Coronary artery (tissue), 2 donors: ENCODE measurements at regions not wholly inside any gene's neighbourhood (a gene's known extent, or its start where the extent isn't known, plus 50 kb on each side); places are given as distances from the start of the nearest gene placed in this dataset.
A peak's percentile ranks its signal among the peaks of the same experiment; 100 is the strongest.
"Not testable (repeated sequence)": the region's sequence is repeated elsewhere in the genome, so short reads cannot be mapped to it uniquely, and the experiment has no call there.

Experiments used
- DNase-seq: peaks from one replicate; pipeline ENCODE4 v3.0.0-alpha.2; 2017; ENCODE audit warnings: low spot score
- H3K27ac ChIP-seq, 2 donors: fragments of 200-600 bp; sonication (generic); one replicate each; pipeline ENCODE4 v1.5.1; 2016 to 2019
- H3K4me3 ChIP-seq: fragments of 200-600 bp; sonication (generic); 2 replicates; pipeline ENCODE4 v1.5.1; 2016; ENCODE audit warnings: mild to moderate bottlenecking, moderate library complexity
- TF ChIP-seq, protein P1 (sequence below): fragments of 200-600 bp; sonication (generic); IDR thresholded peaks from one replicate; pipeline ENCODE4 v1.5.1; 2019; ENCODE audit warnings: antibody characterized with exemption

DNA sequence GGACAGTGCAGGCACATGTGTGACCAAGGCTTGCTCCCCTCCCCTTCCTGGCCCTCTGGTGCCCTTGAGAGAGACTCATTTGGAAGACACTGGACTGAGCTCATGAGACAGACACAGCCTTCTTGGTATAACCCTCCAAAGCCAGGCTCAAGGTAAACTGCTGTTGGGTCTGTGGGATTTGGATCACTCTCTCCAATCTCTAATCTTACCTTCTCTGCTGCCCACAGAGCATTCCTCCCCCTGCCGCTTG lies 105.0 kb upstream of the MAMLD1 start:
- TF ChIP-seq, protein P1, sequence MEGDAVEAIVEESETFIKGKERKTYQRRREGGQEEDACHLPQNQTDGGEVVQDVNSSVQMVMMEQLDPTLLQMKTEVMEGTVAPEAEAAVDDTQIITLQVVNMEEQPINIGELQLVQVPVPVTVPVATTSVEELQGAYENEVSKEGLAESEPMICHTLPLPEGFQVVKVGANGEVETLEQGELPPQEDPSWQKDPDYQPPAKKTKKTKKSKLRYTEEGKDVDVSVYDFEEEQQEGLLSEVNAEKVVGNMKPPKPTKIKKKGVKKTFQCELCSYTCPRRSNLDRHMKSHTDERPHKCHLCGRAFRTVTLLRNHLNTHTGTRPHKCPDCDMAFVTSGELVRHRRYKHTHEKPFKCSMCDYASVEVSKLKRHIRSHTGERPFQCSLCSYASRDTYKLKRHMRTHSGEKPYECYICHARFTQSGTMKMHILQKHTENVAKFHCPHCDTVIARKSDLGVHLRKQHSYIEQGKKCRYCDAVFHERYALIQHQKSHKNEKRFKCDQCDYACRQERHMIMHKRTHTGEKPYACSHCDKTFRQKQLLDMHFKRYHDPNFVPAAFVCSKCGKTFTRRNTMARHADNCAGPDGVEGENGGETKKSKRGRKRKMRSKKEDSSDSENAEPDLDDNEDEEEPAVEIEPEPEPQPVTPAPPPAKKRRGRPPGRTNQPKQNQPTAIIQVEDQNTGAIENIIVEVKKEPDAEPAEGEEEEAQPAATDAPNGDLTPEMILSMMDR, result no peak
- Histone ChIP-seq H3K4me3 (no peak overlapping the region), H3K27ac (no peak overlapping the region)
- peak; percentile 43 for DNase-seq

DNA sequence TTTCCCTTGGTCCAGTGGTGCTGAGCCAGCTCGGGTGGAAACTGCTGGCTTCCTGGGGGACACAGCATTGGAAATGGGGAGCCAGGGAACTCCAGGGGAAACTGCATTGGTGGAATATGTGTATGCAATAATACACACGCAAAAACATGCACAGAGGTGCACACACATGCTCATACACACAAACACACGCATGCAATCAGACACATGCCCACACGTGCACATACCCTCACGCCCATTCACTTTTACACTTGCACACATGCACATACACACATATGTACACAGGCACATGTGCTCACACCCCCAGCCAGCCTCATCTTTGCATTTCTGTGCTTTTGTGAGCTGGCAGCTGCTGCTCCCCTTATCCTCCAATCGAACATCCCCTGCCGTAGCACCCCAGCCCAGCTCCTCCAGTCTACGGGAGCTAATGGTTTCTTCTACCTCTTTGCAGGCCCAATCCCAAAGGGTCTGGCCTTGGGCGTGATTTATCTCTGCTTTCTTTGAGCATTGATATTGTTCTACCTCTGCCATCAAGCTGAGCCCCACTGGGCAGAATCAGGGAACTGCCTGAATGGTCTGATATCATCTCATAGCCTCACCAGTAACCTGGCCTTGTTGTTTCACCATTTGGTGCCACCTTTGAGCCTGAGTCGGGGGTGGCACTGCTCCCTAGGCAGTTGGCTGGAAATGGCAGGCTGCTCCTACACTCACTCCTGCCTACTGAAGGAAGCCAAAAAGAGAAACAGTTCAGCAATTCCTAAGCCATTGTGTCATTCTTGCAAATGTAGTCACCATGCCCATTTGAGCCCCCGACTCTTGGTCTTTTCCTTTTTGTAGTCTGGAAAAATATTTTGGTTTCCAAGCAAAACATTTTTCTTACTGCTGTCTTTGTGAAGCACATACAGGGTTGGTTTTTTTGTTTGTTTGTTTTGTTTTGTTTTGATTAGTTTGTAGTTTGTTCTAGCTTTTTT lies 104.4 kb upstream of the MAMLD1 start:
- Histone ChIP-seq H3K4me3 (no peak overlapping the region), H3K27ac (no peak overlapping the region)
- peak; percentile 41 for DNase-seq
- TF ChIP-seq, protein P1, result no peak

DNA sequence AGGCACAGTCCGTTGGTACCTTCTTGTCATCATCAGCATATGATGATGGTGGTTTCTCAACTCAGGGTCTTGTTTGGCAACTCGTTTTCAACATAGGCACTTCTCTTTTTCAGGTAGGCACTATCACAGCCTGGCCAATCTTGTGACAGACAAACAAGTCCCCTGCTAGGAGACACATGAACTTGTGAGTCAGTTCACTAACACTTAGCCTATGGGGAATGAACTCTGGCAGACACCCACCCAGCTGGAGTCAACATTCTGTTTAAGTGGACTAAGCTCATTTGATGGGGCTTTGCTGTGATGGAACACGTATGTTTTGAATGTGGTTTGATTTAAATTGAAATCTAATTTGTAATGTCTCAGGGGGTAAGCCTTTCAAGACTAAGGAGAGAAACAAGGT lies 100.7 kb upstream of the MAMLD1 start:
- no peak overlapping the region for H3K4me3 ChIP-seq
- no peak overlapping the region for H3K27ac ChIP-seq
- TF ChIP-seq, protein P1, result no peak
- DNase-seq, result peak; percentile 26

DNA sequence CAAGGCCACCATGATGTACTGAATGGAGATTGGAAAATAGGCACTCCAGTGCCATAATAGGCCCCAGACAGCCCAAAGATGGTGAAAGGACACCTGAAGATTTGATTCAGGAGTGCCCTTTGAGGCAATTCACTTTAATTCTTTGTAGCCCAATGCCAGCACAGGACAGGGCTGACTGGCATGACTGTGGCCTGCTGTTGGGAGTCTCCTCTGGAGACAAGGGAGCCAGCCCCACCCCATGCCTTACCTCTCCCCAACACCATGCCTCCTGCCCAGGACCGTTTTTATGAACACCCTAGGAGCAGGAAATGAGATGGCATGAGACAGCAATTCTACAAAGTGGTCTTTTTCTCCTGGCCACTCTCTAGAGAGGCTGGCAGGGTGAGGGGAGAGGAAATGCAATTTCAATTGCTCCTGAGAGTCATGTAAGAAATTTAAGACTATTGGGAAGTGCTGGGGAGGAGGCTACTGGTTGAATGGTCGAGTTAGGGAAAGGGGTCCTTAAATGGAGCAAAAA lies 94.2 kb upstream of the MAMLD1 start:
- peak; percentile 26 for DNase-seq
- Histone ChIP-seq H3K4me3 (no peak overlapping the region), H3K27ac (no peak overlapping the region)
- TF ChIP-seq, protein P1, result no peak

DNA sequence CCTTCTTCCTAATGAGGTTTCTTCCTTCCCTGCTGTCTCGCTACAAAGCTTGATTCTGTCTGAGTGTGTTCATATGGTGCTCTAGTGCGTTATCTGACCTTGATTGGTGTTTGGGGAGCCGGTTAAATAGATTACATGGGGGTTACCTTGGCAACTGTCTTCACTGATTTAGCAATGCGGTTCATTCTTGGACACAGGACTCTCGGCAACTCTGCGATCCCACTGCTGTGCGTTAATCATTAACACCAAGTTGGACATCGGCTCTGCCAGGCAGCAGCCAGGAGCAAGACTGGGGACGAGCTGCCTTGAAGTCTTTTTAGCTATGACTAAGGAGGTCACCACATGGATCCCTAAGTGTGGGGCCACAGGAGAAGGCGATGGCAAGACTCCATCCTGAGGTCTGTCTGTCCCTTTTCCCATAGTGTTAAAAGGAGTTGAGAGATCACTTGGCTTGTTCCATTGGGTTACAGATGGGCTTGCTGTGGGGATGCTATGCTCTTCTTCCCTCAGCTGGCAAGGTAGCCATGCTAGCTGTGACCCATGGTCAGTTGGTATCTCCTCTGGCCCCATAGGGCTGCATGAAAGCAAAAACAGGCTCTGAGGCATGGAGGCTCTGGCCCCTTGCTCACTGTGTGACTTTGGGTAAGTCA lies 93.4 kb upstream of the MAMLD1 start:
- no peak overlapping the region for H3K4me3 ChIP-seq
- no peak overlapping the region for H3K27ac ChIP-seq
- TF ChIP-seq, protein P1, result no peak
- peak; percentile 26 for DNase-seq

DNA sequence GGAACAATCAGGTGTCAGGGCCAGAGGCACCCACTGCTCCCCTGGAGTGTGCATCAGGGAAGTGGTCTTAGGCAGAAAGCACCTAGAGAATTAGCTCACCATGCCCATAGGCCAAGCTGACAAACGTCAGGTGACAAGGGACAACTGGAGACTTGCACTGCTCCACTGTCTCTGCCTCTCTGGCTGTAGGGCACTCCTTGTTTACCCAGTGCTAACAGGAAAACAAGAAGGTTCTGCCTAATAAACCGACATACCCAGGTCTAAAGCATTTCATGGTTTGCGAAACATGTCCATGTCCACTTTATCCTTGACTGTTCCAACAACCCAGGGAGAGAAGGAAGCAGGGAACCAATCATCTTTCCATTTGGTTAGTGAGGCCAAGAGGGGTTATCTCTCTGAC lies 92.5 kb upstream of the MAMLD1 start:
- DNase-seq, result no peak
- TF ChIP-seq, protein P1, result no peak
- Histone ChIP-seq H3K27ac (no peak overlapping the region), H3K4me3 (no peak overlapping the region)

DNA sequence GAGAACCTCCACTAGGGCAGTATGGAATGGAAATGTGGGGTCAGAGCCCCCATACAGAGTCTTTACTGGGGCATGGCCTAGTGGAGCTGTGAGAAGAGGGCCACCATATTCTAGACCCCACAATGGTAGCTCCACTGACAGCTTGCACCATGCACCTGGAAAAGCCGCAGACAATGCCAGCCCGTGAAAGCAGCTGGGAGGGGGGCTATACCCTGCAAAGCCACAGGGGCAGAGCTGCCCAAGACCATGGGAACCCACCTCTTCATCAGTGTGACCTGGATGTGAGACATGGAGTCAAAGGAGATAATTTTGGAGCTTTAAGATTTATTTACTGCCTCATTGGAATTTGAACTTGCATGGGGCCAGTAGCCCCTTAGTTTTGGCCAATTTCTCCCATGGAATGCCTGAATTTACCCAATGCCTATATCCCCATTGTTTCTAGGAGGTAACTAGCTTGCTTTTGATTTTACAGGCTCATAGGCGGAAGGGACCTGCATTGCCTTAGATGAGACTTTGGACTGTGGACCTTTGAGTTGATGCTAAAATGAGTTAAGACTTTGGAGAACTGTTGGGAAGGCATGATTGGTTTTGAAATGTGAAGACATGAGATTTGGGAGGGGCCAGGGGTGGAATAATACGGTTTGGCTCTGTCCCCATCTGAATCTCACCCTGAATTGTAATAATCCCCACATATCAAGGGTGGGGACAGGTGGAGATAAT lies 89.4 kb upstream of the MAMLD1 start:
- H3K4me3 ChIP-seq, H3K27ac ChIP-seq: not testable (repeated sequence)
- DNase-seq, result peak; percentile 35
